Endothelial cell of umbilical vein (primary cell): ENCODE measurements at regions not wholly inside any gene's neighbourhood (a gene's known extent, or its start where the extent isn't known, plus 50 kb on each side); places are given as distances from the start of the nearest gene placed in this dataset.

Experiments used
- EZH2 ChIP-seq: IDR thresholded peaks from 2 replicates; pipeline ENCODE4 v1.6.1; 2012; ENCODE audit warnings: borderline replicate concordance, low read depth, mild to moderate bottlenecking, moderate library complexity, low read length, inconsistent platforms; ENCODE audit not compliant: severe bottlenecking
- JUN ChIP-seq: IDR thresholded peaks from 2 replicates; pipeline ENCODE4 v1.6.1; 2011; ENCODE audit warnings: borderline replicate concordance, low read depth; ENCODE audit not compliant: insufficient read length, insufficient read depth
- MYC ChIP-seq: IDR thresholded peaks from one replicate; pipeline ENCODE4 v1.6.1; 2011; ENCODE audit warnings: mild to moderate bottlenecking, low read depth, low read length
- POLR2A ChIP-seq: IDR thresholded peaks from 2 replicates; pipeline ENCODE4 v1.6.1; 2012; ENCODE audit warnings: low read depth, mild to moderate bottlenecking, control low read depth, low read length
- POLR2AphosphoS5 ChIP-seq: IDR thresholded peaks from 2 replicates; pipeline ENCODE4 v1.6.1; 2012; ENCODE audit warnings: low read depth, mild to moderate bottlenecking, control low read depth, low read length, moderate library complexity; ENCODE audit not compliant: insufficient read depth
- TF ChIP-seq, protein P1 (sequence below), 2 donors: IDR thresholded peaks; 1 replicate in 1 of 2; 2 replicates in 1 of 2; pipeline ENCODE4 v1.5.1; 2011; ENCODE audit warnings: low read length in 2 of 2, mild to moderate bottlenecking in 2 of 2, moderate library complexity in 2 of 2, control low read depth in 1 of 2, inconsistent platforms in 1 of 2, low read depth in 1 of 2; ENCODE audit not compliant: insufficient read depth in 1 of 2; ENCODE audit errors: extremely low read depth in 1 of 2
- TF ChIP-seq, protein P2 (sequence below): IDR thresholded peaks from 2 replicates; pipeline ENCODE4 v1.6.1; 2011; ENCODE audit not compliant: insufficient read depth, insufficient read length

- TF ChIP-seq EZH2 = no peak
- no peak for TF ChIP-seq POLR2A
- TF ChIP-seq, protein P1, sequence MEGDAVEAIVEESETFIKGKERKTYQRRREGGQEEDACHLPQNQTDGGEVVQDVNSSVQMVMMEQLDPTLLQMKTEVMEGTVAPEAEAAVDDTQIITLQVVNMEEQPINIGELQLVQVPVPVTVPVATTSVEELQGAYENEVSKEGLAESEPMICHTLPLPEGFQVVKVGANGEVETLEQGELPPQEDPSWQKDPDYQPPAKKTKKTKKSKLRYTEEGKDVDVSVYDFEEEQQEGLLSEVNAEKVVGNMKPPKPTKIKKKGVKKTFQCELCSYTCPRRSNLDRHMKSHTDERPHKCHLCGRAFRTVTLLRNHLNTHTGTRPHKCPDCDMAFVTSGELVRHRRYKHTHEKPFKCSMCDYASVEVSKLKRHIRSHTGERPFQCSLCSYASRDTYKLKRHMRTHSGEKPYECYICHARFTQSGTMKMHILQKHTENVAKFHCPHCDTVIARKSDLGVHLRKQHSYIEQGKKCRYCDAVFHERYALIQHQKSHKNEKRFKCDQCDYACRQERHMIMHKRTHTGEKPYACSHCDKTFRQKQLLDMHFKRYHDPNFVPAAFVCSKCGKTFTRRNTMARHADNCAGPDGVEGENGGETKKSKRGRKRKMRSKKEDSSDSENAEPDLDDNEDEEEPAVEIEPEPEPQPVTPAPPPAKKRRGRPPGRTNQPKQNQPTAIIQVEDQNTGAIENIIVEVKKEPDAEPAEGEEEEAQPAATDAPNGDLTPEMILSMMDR (IDR thresholded peaks at IDR 0.05; ENCODE audit: extremely low read depth in 1 of 2, insufficient read depth in 1 of 2, low read depth in 1 of 2, low read length in 2 of 2) = no peak
- TF ChIP-seq, protein P2, sequence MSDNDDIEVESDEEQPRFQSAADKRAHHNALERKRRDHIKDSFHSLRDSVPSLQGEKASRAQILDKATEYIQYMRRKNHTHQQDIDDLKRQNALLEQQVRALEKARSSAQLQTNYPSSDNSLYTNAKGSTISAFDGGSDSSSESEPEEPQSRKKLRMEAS = no peak
- TF ChIP-seq JUN = no peak
- TF ChIP-seq POLR2AphosphoS5 = no peak
- TF ChIP-seq MYC = no peak
Observed at GRCh38 chr5:133760532-133760931, 148.2 kb upstream of the FSTL4 start.
